Spinal cord (tissue), 9 donors: ENCODE measurements at regions not wholly inside any gene's neighbourhood (a gene's known extent, or its start where the extent isn't known, plus 50 kb on each side); places are given as distances from the start of the nearest gene placed in this dataset.
"Not testable (repeated sequence)": the region's sequence is repeated elsewhere in the genome, so short reads cannot be mapped to it uniquely, and the experiment has no call there.

Experiments used
- DNase-seq, 6 donors: peaks; one replicate each; pipeline versions ENCODE4 v3.0.0 to v3.0.0-alpha.2; 2013 to 2015; ENCODE audit warnings: low spot score in 6 of 6, low read depth in 4 of 6
- H3K27ac ChIP-seq: one replicate; pipeline ENCODE4 v1.5.1; 2013; ENCODE audit warnings: low read depth, low read length, control low read depth
- H3K27me3 ChIP-seq: one replicate; pipeline ENCODE4 v1.6.1; 2013; ENCODE audit warnings: low read length; ENCODE audit not compliant: control insufficient read depth, insufficient read depth
- H3K36me3 ChIP-seq: one replicate; pipeline ENCODE4 v1.6.1; 2013; ENCODE audit warnings: low read length; ENCODE audit not compliant: control insufficient read depth, insufficient read depth
- H3K4me1 ChIP-seq: one replicate; pipeline ENCODE4 v1.6.1; 2013; ENCODE audit warnings: low read length; ENCODE audit not compliant: control insufficient read depth, insufficient read depth
- H3K4me3 ChIP-seq: one replicate; pipeline ENCODE4 v1.5.1; 2013; ENCODE audit warnings: low read depth, low read length, control low read depth
- H3K9me3 ChIP-seq: one replicate; pipeline ENCODE4 v1.6.1; 2013; ENCODE audit warnings: low read length; ENCODE audit not compliant: control insufficient read depth, insufficient read depth
- WGBS: methylation state at CpG from one replicate; pipeline ENCODE4 v1.1.5; 2013; ENCODE audit warnings: missing lambda C conversion rate; ENCODE audit not compliant: insufficient coverage; 5-methylcytosine and 5-hydroxymethylcytosine counted together
- donor health status: healthy.

DNA sequence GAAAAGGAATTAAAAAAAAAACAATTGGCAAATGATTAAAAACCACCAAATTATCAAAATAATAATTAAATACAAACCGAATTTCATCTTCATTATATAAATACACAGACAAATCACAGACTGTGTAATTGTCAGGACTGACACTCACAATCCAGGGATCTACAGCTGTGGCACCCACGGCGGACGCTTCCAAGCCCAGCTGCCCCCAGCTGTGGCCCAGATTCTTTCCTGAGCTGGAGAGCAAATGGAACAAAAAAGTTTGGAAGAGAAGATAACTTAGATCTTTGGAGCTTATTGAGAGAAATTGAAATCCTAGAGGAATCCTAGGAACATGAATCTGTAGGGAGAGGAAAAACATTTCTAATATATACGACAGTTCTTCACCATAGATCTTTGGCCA, 316.1 kb downstream of the OTUD1 start:
- no peaks in the 10 kb centered on the region for H3K4me1 ChIP-seq
- no peak overlapping the region for H3K27ac ChIP-seq
- no peaks in the 10 kb centered on the region for H3K36me3 ChIP-seq
- no peak for DNase-seq
- H3K27me3 ChIP-seq, result no peaks in the 10 kb centered on the region
- H3K4me3 ChIP-seq, result no peak overlapping the region
- no CpG with 5 or more reads among the region's 5 CpGs for WGBS
- no peaks in the 10 kb centered on the region for H3K9me3 ChIP-seq

DNA sequence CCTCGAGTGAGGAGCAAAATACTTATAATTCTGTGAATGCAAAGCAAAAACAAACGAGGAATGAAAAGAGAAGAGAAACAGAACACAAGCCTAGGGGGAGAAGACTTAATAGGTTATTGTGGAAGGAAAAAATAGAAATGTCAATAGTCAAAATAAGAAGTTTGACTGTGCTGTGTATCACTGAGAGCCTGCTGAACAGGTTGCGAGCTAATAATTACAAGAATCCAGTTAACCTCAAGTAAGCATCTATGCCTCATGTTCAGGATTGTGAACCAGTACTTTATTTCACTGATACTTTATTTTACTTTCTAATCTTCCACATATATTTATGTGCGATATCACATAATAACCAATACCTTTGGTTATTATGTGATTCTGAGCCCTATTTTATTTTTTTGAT, 316.7 kb downstream of the OTUD1 start:
- Histone ChIP-seq H3K36me3 (no peaks in the 10 kb centered on the region), H3K4me3 (no peak overlapping the region), H3K27ac (no peak overlapping the region), H3K27me3 (no peaks in the 10 kb centered on the region), H3K4me1 (no peaks in the 10 kb centered on the region), H3K9me3 (no peaks in the 10 kb centered on the region)
- 60% methylated on average over 1 of the region's 4 CpGs for WGBS
- no peak for DNase-seq

DNA sequence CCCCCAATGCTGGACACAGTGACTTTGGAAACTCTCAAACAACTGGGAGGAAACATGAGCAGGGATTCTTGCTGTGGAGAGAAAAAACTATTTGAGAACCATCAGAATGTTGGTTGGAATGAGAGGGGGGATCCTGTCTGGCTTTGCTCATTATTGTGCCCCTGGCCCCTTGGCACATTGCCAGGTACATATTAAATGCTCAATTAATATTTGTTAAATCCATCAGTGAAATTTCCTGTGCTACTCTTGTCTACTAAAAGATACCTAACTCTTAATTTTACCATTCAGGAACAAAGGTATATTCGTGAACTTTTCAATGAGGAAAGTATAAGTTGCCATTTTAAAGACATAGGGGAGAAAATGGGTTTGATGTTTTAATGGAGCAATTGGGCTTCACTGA, 329.4 kb downstream of the OTUD1 start:
- H3K36me3 ChIP-seq, result no peaks in the 10 kb centered on the region
- no peak overlapping the region for H3K4me3 ChIP-seq
- DNase-seq, result no peak
- H3K4me1 ChIP-seq, result no peaks in the 10 kb centered on the region
- no peaks in the 10 kb centered on the region for H3K27me3 ChIP-seq
- no peaks in the 10 kb centered on the region for H3K9me3 ChIP-seq
- H3K27ac ChIP-seq, result no peak overlapping the region
- WGBS, result no CpG with 5 or more reads among the region's 1 CpG

DNA sequence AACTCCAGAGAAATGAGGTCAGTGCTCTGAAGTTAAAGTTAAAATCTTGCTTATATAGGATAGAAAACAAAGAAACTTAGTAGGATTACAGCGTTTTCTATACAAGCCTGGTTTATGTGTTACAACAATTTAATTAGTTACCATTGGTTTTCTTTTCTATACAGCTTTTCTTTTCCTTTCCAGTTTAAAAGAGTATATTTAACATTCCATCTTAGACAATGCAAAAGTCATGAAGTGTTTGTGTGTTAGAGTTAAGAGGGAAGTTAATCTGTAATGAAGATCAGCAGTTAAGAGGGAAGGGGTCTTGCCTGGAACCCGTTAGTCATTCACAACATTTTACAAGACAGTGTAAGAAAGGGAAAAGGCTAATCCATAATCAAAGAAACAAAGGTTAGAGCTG, 338.3 kb downstream of the OTUD1 start:
- WGBS, result no CpG with 5 or more reads among the region's 2 CpGs
- no peaks in the 10 kb centered on the region for H3K9me3 ChIP-seq
- H3K4me3 ChIP-seq, result no peak overlapping the region
- H3K4me1 ChIP-seq, result no peaks in the 10 kb centered on the region
- no peak for DNase-seq
- H3K27me3 ChIP-seq, result no peaks in the 10 kb centered on the region
- H3K36me3 ChIP-seq, result no peaks in the 10 kb centered on the region
- H3K27ac ChIP-seq, result no peak overlapping the region

DNA sequence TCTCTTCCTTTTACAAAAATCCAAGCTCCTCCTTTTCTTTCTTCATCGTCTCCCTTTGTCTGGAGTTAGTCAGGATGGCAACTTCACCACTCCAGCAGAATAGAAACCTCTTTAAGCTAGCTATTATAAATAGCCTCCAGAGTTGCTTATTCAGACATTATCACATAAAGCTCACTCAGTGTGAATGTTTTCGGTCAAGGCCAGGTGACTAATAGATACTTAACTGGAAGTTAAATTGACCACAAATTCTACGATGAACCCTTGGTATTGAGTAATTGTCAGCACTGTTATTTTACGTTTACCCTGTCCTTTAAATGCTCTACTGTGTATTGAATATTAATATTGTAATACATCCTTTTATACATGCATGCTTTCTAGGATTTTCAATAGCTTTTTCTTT, 340.4 kb downstream of the OTUD1 start:
- Histone ChIP-seq H3K27me3 (no peaks in the 10 kb centered on the region), H3K9me3 (no peaks in the 10 kb centered on the region), H3K36me3 (no peaks in the 10 kb centered on the region), H3K4me3 (no peak overlapping the region), H3K4me1 (no peaks in the 10 kb centered on the region), H3K27ac (no peak overlapping the region)
- DNase-seq, result peak in 1 of 6 donors; percentile 54
- no CpG with 5 or more reads among the region's 4 CpGs for WGBS

DNA sequence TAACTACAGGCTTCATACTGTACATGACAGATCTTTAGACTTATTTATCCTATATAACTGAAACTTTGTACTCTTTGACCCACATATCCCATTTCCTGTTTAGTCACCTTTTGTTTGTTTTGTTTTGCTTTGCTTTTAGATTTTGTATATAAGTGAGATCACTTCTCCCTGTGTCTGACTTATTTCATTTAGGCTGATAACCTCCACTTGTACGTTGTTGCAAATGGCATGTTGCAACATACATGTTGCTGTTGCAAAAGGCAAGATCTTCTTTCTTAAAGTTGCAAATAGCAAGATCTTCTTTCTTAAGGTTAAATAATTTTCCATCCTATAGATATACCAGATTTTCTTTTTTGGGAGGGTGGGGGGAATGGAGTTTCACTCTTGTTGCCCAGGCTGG, 341.5 kb downstream of the OTUD1 start:
- WGBS, result no CpG with 5 or more reads among the region's 1 CpG
- Histone ChIP-seq H3K36me3 (no peaks in the 10 kb centered on the region), H3K9me3 (peaks cover 1% of the 10 kb centered on the region), H3K27me3 (no peaks in the 10 kb centered on the region), H3K27ac (no peak overlapping the region), H3K4me3 (no peak overlapping the region), H3K4me1 (no peaks in the 10 kb centered on the region)
- no peak for DNase-seq

DNA sequence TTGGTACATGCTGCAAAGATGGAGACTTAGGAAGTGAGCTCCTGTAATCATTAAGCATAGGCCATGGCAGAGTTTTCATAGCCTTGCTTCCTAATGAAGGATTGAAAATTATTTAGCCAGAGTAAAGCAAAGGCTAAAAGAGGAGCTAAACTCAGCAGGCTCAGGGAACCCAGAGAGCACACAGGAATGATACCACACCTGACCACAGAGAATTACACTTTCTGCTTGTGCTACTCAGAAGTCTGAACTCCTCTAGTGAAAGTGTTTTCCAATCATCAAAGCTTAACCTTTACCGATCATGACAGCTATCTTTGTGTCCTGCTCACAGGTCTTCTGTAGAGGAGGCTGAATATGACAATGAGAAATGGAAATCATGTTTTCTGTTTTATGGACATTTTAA, 347.7 kb downstream of the OTUD1 start:
- peaks cover 1% of the 10 kb centered on the region for H3K9me3 ChIP-seq
- H3K27me3 ChIP-seq, result no peaks in the 10 kb centered on the region
- no peaks in the 10 kb centered on the region for H3K4me1 ChIP-seq
- H3K4me3 ChIP-seq, result no peak overlapping the region
- no peak for DNase-seq
- H3K27ac ChIP-seq, result no peak overlapping the region
- no CpG with 5 or more reads among the region's 1 CpG for WGBS
- no peaks in the 10 kb centered on the region for H3K36me3 ChIP-seq

DNA sequence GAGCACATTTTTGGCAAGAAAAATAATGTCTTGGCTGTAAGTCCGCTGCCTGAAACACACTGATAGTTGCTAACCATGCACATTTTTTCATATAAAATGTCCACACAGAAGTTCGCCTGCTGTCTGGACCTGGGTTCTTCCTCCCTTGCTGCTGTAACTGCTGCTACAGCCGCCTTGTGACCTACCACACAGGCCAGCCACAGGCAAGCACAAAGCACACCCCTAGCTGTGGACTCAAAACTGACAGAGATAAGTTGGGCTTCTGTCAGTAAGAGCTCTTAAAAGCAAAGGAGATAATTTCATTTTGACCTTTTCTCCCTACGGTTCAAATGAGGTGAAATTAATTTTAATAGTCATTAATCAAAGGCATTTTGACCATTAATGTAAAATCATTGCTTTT, 354.7 kb downstream of the OTUD1 start:
- no peak for DNase-seq
- Histone ChIP-seq H3K4me3 (no peak overlapping the region), H3K27me3 (no peaks in the 10 kb centered on the region), H3K4me1 (no peaks in the 10 kb centered on the region), H3K36me3 (no peaks in the 10 kb centered on the region), H3K27ac (no peak overlapping the region), H3K9me3 (no peaks in the 10 kb centered on the region)
- 81% methylated on average over 2 of the region's 4 CpGs for WGBS

DNA sequence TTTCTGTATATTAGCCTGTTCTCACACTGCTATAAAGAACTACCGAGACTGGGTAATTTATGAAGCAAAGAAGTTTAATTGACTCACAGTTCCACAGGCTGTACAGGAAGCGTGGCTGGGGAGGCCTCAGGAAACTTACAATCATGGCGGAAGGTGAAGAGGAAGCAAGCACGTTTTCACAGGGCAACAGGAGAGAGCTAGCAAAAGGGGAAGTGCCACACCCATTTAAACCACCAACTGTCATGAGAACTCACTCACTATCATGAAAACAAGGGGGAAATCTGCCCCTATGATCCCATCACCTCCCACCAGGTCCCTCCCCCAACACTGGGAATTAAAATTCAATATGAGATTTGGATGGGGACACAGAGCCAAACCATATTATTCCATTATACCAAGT, 358.6 kb downstream of the OTUD1 start:
- not testable (repeated sequence) for H3K36me3 ChIP-seq, DNase-seq, H3K27ac ChIP-seq, H3K27me3 ChIP-seq, H3K9me3 ChIP-seq, H3K4me1 ChIP-seq, H3K4me3 ChIP-seq
- 89% methylated on average over 3 of the region's 4 CpGs for WGBS

DNA sequence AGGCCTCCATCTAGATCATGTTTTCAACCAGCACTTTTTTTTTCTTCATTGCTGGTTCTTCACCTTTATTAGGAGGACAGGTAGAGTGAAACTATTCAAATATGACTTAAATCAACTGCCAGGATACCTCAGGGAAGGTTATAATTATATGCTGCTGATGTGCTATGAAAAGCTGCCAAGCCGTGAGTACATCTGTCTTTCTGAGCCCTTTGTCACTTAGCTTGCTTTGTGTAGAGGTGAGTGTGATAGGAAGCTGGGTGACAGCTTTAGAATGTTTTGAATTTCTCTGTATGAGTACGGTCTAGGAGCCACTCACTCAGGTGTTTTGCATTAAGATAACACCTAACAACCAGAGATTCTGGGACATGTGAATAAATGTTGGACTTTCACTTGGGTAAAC, 365.2 kb downstream of the OTUD1 start:
- Histone ChIP-seq H3K4me1 (no peaks in the 10 kb centered on the region), H3K27me3 (no peaks in the 10 kb centered on the region), H3K9me3 (no peaks in the 10 kb centered on the region), H3K27ac (no peak overlapping the region), H3K36me3 (no peaks in the 10 kb centered on the region), H3K4me3 (no peak overlapping the region)
- DNase-seq, result no peak
- 80% methylated on average over 1 of the region's 2 CpGs for WGBS
